ENCODE measurements at regions not wholly inside any gene's neighbourhood (a gene's known extent, or its start where the extent isn't known, plus 50 kb on each side); places are given as distances from the start of the nearest gene placed in this dataset.

GRCh38 chr3:159913712-159914414 is 74.8 kb upstream of the IL12A start:
- Histone ChIP-seq H3K27ac (no peak overlapping the region), H3K4me1 (ENCODE audit: control insufficient read depth in 1 of 2, insufficient read depth in 1 of 2, low read depth in 1 of 2, low read length in 1 of 2) (no peaks in the 10 kb centered on the region)
- TF ChIP-seq CTCF (IDR thresholded peaks at IDR 0.05): no peak

GRCh38 chr3:159914426-159914825 is 74.2 kb upstream of the IL12A start:
- no peaks in the 10 kb centered on the region for H3K9me3 ChIP-seq
- H3K36me3 ChIP-seq: no peaks in the 10 kb centered on the region
- no peak overlapping the region for H3K27ac ChIP-seq
- no peaks in the 10 kb centered on the region for H3K27me3 ChIP-seq
- no peaks in the 10 kb centered on the region for H3K4me1 ChIP-seq (ENCODE audit: control insufficient read depth in 1 of 2, insufficient read depth in 1 of 2, low read depth in 1 of 2, low read length in 1 of 2)
- no peak for TF ChIP-seq CTCF (IDR thresholded peaks at IDR 0.05)
- no peak overlapping the region for H3K4me3 ChIP-seq (ENCODE audit: low read depth in 1 of 2, low read length in 1 of 2)

More at GRCh38 chr3:159913712-159914414, 74.8 kb upstream of the IL12A start:
- H3K4me3 ChIP-seq (ENCODE audit: low read depth in 1 of 2, low read length in 1 of 2): no peak overlapping the region
- no peaks in the 10 kb centered on the region for H3K27me3 ChIP-seq
- H3K9me3 ChIP-seq: no peaks in the 10 kb centered on the region
- no peaks in the 10 kb centered on the region for H3K36me3 ChIP-seq

GRCh38 chr3:159916052-159916451 is 72.6 kb upstream of the IL12A start:
- Histone ChIP-seq H3K36me3 (no peaks in the 10 kb centered on the region), H3K4me1 (ENCODE audit: control insufficient read depth in 1 of 2, insufficient read depth in 1 of 2, low read depth in 1 of 2, low read length in 1 of 2) (no peaks in the 10 kb centered on the region), H3K9me3 (no peaks in the 10 kb centered on the region), H3K27me3 (no peaks in the 10 kb centered on the region), H3K4me3 (ENCODE audit: low read depth in 1 of 2, low read length in 1 of 2) (no peak overlapping the region), H3K27ac (no peak overlapping the region)
- no peak for TF ChIP-seq CTCF (IDR thresholded peaks at IDR 0.05)

GRCh38 chr3:159917141-159917540 is 71.5 kb upstream of the IL12A start:
- no peak for TF ChIP-seq CTCF (IDR thresholded peaks at IDR 0.05)
- no peaks in the 10 kb centered on the region for H3K36me3 ChIP-seq
- no peaks in the 10 kb centered on the region for H3K27me3 ChIP-seq
- H3K4me1 ChIP-seq (ENCODE audit: control insufficient read depth in 1 of 2, insufficient read depth in 1 of 2, low read depth in 1 of 2, low read length in 1 of 2): no peaks in the 10 kb centered on the region
- no peak overlapping the region for H3K27ac ChIP-seq
- no peak overlapping the region for H3K4me3 ChIP-seq (ENCODE audit: low read depth in 1 of 2, low read length in 1 of 2)
- no peaks in the 10 kb centered on the region for H3K9me3 ChIP-seq

- no peaks in the 10 kb centered on the region for H3K4me1 ChIP-seq (ENCODE audit: control insufficient read depth in 1 of 2, insufficient read depth in 1 of 2, low read depth in 1 of 2, low read length in 1 of 2)
- H3K36me3 ChIP-seq: no peaks in the 10 kb centered on the region
- no peak overlapping the region for H3K27ac ChIP-seq
- H3K27me3 ChIP-seq: no peaks in the 10 kb centered on the region
- TF ChIP-seq CTCF (IDR thresholded peaks at IDR 0.05): no peak
- no peak overlapping the region for H3K4me3 ChIP-seq (ENCODE audit: low read depth in 1 of 2, low read length in 1 of 2)
- H3K9me3 ChIP-seq: no peaks in the 10 kb centered on the region
Observed at GRCh38 chr3:159919873-159920272, 68.8 kb upstream of the IL12A start.

Data from neutrophil (primary cell).